SK-N-MC (cell line): ENCODE measurements at regions not wholly inside any gene's neighbourhood (a gene's known extent, or its start where the extent isn't known, plus 50 kb on each side); places are given as distances from the start of the nearest gene placed in this dataset.

ENCODE experiments used
- DNase-seq: peaks from one replicate; pipeline ENCODE4 v3.0.0-alpha.2; 2011; ENCODE audit warnings: low read depth, low spot score
- H3K27ac ChIP-seq: fragments of 200-600 bp; sonication (generic); 2 replicates; pipeline ENCODE4 v1.5.1; 2016; ENCODE audit warnings: mixed run types
- H3K36me3 ChIP-seq: fragments of 200-600 bp; sonication (generic); 2 replicates; pipeline ENCODE4 v1.6.1; 2017; ENCODE audit warnings: antibody characterized with exemption, low read length, mixed read lengths; ENCODE audit not compliant: insufficient read depth
- H3K4me3 ChIP-seq: fragments of 200-600 bp; sonication (generic); 2 replicates; pipeline ENCODE4 v1.5.1; 2016
- H3K9ac ChIP-seq: fragments of 200-600 bp; sonication (generic); 2 replicates; pipeline ENCODE4 v1.8.0; 2017; ENCODE audit warnings: mixed run types, mixed read lengths; ENCODE audit not compliant: insufficient read length
- H3K9me3 ChIP-seq: fragments of 200-600 bp; sonication (generic); 2 replicates; pipeline ENCODE4 v1.6.1; 2017; ENCODE audit warnings: low read depth, mild to moderate bottlenecking, antibody characterized with exemption, low read length, moderate library complexity, mixed read lengths
- EZH2 ChIP-seq: fragments of 200-600 bp; sonication (generic); IDR thresholded peaks from one replicate; pipeline ENCODE4 v1.6.1; 2017; ENCODE audit warnings: antibody characterized with exemption
- FOXP2 ChIP-seq: optimal IDR thresholded peaks from 2 replicates; pipeline ENCODE3; 2011; ENCODE audit warnings: mild to moderate bottlenecking, moderate library complexity; ENCODE audit not compliant: insufficient read depth; ENCODE audit errors: extremely low read length, control extremely low read depth
- POLR2AphosphoS5 ChIP-seq: IDR thresholded peaks from 2 replicates; pipeline ENCODE4 v1.6.1; 2012; ENCODE audit warnings: mild to moderate bottlenecking, low read depth, low read length, borderline replicate concordance

DNA sequence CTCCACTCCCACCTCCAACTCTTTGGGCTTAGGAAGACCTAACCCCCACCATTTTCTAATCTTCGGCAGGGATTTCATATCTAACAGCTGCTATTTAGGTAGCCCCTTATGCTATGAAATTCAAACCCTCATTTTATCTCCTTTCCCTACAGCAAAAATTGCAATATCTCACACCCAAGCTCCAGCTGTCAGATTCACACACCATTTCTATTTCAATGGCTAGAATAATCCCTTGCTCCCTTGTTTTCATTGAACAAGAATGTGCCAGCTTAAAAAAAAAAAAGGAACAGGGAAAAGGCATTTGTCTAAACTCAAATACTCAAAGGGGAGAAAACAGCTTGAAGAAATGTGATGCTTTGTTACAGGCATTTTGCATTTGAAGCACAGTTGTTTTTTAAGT is 850.6 kb upstream of the ACVR2A start:
- Histone ChIP-seq H3K9me3 (no peaks in the 10 kb centered on the region), H3K4me3 (no peak overlapping the region), H3K27ac (no peak overlapping the region), H3K36me3 (no peaks in the 10 kb centered on the region), H3K9ac (no peak overlapping the region)
- DNase-seq: no peak
- TF ChIP-seq FOXP2 (no peak), POLR2AphosphoS5 (no peak), EZH2 (no peak)

DNA sequence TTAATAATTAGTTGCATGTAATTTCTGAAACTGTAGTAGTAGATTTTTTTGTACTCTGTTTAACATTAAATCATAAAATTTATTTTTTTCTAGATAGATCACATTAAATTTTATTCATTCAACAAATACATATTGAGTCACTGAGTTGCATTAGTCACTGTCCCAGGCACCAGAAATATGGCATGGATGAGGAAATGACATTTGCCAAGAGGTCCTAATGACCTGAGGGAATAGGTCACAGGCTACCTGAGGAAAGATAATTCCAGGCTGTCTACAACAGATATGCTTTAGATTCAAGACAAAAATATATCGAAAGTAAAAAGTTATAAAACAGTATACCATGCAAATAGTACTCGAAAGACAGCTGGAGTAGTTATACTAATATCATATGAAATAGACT is 852.4 kb upstream of the ACVR2A start:
- H3K9me3 ChIP-seq: no peaks in the 10 kb centered on the region
- no peak for DNase-seq
- no peak overlapping the region for H3K9ac ChIP-seq
- TF ChIP-seq FOXP2: no peak
- no peak for TF ChIP-seq POLR2AphosphoS5
- no peak for TF ChIP-seq EZH2
- no peaks in the 10 kb centered on the region for H3K36me3 ChIP-seq
- H3K27ac ChIP-seq: no peak overlapping the region
- no peak overlapping the region for H3K4me3 ChIP-seq

DNA sequence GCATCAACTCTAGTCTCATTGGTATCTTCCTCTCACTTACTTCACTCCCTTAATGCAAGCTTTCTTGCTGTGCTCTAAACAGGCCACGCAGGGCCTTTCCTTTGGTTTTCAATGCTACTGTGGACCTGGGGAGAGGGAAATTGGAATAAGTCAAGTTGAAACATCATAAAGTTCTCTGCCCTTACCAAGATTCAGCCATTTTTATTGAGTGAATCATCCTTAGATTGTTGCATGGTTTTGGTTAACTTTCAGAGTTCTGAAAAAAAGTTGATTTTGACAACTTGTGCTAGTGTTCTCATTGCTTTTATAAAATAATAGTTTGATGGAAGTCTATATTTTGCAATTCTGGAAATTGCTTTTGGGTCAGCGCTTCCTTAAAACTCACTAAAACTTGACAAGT is 852.8 kb upstream of the ACVR2A start:
- TF ChIP-seq EZH2: no peak
- H3K9ac ChIP-seq: no peak overlapping the region
- no peaks in the 10 kb centered on the region for H3K36me3 ChIP-seq

DNA sequence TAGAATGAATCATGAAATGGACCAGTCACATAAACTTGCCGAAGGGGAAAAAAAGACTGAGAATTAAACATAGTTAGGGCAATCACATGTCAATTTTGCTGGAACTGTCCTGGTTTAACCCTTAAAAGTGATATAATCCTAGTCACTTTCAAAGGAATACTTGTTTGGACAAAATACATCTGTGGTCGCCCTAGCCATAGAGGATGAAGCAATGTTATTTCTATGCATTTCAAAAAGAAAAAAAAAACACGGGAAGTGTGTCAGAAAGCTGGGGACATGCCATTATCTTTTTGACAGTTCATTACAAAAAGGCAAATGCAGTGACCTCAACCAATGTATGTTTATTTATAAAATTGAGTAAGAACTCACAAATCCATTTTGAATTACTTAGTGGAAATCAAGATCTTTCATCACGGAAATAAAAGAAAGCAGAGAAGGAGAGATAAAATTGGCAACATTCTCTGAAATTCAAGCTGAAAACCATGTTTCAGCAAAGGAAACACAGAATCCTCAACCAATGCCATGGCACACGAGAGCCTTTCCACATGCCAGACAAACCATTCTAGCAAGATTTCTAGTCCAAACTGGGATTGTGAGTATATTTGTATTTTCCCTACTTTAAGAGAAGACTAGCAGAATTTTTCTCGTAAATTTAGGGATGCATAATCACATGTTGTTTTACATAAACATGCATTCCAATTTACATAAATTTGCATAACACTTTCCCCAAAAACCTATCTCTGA is 854.3 kb upstream of the ACVR2A start:
- Histone ChIP-seq H3K36me3 (no peaks in the 10 kb centered on the region), H3K9me3 (no peaks in the 10 kb centered on the region), H3K27ac (no peak overlapping the region), H3K9ac (no peak overlapping the region), H3K4me3 (no peak overlapping the region)
- no peak for DNase-seq
- TF ChIP-seq EZH2 (no peak), POLR2AphosphoS5 (no peak), FOXP2 (no peak)

More for the DNA sequence above, 852.8 kb upstream of the ACVR2A start:
- Histone ChIP-seq H3K27ac (no peak overlapping the region), H3K9me3 (no peaks in the 10 kb centered on the region), H3K4me3 (no peak overlapping the region)
- DNase-seq: no peak

DNA sequence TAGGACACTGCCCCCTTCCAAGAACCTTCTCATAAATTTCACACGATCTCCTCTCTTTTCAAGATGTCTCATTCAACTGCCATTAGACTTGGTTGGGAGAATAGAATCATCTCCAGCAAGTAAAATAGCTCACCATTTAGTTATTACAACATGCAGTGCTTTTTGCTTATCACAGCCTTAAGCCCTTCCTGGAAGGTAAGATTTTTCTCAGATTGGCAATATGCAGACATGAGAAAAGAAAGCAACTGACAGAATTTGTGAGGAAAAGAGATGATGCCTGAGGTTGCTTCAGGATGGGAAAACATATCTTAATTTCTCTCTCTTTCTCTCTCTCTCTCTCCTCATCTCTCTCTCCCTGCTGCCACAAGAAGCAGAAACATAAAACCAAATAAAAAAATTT is 855.1 kb upstream of the ACVR2A start:
- no peak overlapping the region for H3K4me3 ChIP-seq
- H3K27ac ChIP-seq: no peak overlapping the region
- no peaks in the 10 kb centered on the region for H3K36me3 ChIP-seq
- no peaks in the 10 kb centered on the region for H3K9me3 ChIP-seq
- no peak for DNase-seq
- TF ChIP-seq POLR2AphosphoS5 (no peak), FOXP2 (no peak), EZH2 (no peak)
- no peak overlapping the region for H3K9ac ChIP-seq

DNA sequence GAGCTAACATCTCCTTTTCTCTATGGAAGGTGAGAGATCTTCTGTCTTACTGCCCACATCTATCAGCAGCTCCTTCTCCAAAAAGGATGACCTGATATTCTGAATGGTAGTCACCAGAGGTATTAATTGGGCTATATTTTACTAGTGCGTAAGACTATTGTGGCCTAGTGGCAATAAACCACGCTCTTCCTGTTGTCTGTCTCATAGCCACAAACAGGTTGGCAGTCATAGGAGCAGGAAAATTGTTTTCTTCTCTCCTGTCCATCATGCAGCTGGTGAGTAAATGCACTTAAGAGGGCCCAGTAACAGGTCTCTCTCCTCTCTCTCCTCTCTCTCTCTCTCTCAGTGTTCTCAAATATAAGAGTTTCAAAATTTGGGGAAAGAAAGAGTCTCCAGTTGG is 856.8 kb upstream of the ACVR2A start:
- TF ChIP-seq EZH2 (no peak), POLR2AphosphoS5 (no peak), FOXP2 (no peak)
- no peak overlapping the region for H3K9ac ChIP-seq
- DNase-seq: no peak
- H3K9me3 ChIP-seq: no peaks in the 10 kb centered on the region
- H3K36me3 ChIP-seq: no peaks in the 10 kb centered on the region
- H3K27ac ChIP-seq: no peak overlapping the region
- H3K4me3 ChIP-seq: no peak overlapping the region

DNA sequence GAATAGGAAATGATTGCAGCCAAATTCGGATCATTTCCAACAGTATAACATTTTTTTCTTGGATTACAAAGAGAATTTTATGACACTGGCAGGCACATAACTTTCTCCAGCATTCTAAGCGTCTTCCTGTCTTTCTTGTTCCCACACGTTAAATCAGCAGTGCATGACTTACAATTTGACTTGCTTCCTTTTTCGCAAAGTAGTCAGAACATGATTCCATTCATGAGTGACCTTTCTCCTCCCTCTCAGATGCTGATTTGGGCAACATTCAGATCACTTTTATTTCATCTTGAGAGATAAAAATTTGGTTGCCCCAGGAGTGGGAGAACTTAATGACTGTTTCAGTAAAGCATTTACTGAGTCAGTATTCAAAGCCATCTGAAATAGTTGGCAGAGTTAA is 858.7 kb upstream of the ACVR2A start:
- no peak for DNase-seq
- no peak for TF ChIP-seq POLR2AphosphoS5
- no peak for TF ChIP-seq EZH2
- no peak for TF ChIP-seq FOXP2
- H3K27ac ChIP-seq: peak overlapping the region; percentile 67; the same call in 1 of the 2 replicates
- no peaks in the 10 kb centered on the region for H3K36me3 ChIP-seq
- H3K9ac ChIP-seq: no peak overlapping the region
- peak overlapping the region; percentile 45 for H3K4me3 ChIP-seq
- H3K9me3 ChIP-seq: no peaks in the 10 kb centered on the region

DNA sequence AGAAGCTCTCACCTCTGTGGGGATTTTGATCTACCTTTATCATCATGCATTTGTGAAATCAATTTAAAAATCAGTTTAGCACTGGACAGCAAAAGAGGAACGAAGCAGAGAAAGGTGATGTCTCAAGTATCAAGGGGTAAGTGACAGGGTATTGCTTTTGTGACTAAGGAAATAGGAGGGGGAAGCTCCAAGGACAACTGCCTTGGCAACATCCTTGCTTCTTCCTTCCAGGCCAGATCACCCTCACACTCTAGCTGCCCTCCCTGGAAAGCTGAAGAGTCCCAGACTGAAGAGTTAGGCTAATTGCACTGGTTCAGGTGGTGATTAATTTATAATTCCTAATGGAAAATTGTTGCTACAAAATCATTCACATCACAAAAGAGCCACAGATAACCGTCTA is 859.1 kb upstream of the ACVR2A start:
- H3K9ac ChIP-seq: no peak overlapping the region
- no peaks in the 10 kb centered on the region for H3K36me3 ChIP-seq
- peak overlapping the region; percentile 67; the same call in 1 of the 2 replicates for H3K27ac ChIP-seq
- DNase-seq: no peak
- no peak for TF ChIP-seq EZH2
- H3K9me3 ChIP-seq: no peaks in the 10 kb centered on the region
- peak overlapping the region; percentile 45 for H3K4me3 ChIP-seq

DNA sequence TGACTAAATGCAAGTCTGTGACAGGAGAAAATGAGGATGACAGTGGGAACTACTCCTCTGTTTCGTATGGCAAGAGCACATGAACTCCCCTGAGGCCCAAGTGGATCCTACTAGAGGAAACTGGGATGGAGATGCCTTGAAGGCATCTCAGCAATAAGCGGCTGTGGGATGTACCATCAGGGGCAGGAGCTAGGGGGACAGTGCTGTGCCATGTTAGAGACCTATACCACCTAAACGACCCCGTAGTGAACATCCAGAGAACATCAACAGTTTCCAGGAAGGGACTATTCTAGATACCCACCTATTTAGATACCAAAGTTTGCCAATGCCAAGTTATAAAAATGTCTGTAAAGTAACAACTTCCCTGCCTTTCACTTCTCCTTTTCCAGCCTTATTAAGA is 860.8 kb upstream of the ACVR2A start:
- peak; percentile 79 for DNase-seq
- H3K4me3 ChIP-seq: peak overlapping the region; percentile 62
- H3K36me3 ChIP-seq: no peaks in the 10 kb centered on the region
- no peak for TF ChIP-seq POLR2AphosphoS5
- H3K9me3 ChIP-seq: no peaks in the 10 kb centered on the region
- H3K9ac ChIP-seq: peak overlapping the region; percentile 75
- H3K27ac ChIP-seq: peak overlapping the region; percentile 85
